ENCODE measurements at regions not wholly inside any gene's neighbourhood (a gene's known extent, or its start where the extent isn't known, plus 50 kb on each side); places are given as distances from the start of the nearest gene placed in this dataset.
"Not testable (repeated sequence)": the region's sequence is repeated elsewhere in the genome, so short reads cannot be mapped to it uniquely, and the experiment has no call there.

DNA sequence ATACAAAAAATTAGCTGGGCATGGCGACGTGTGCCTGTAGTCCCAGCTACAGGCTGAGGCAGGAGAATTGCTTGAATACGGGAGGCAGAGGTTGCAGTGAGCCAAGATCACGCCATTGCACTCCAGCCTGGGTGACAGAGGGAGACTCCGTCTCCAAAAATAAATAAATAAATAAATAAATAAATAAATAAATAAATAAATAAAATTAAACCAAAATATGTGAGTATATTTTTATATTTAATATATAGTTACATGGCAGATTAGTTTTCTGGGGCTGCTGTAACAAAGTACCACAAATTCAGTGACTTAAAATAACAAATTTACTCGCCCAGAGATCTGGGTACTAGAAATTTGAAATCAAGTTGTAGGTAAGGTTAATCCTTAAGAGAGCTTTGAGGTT lies 84.2 kb upstream of the ANXA10 start:
- H4K8ac ChIP-seq (ENCODE audit: extremely low read depth, insufficient read depth, low read length); H2BK5ac ChIP-seq (ENCODE audit: low read depth, low read length); H2AK5ac ChIP-seq (ENCODE audit: low read depth, low read length); CTCF ChIA-PET (ENCODE audit: partially characterized antibody); FAIRE-seq; H4K91ac ChIP-seq (replicated peaks; ENCODE audit: insufficient read length, low read length); H3K4me1 ChIP-seq (replicated peaks in 1 of 4; ENCODE audit: control insufficient read depth in 3 of 4, insufficient read depth in 4 of 4, low read length in 3 of 4); H3K4ac ChIP-seq (replicated peaks; ENCODE audit: insufficient read length, low read depth, low read length); H2BK120ac ChIP-seq (replicated peaks; ENCODE audit: low read depth, low read length); H3K14ac ChIP-seq (ENCODE audit: insufficient read length); H2BK15ac ChIP-seq (ENCODE audit: low read length); H3K23ac ChIP-seq (ENCODE audit: insufficient read length); H3K79me1 ChIP-seq (ENCODE audit: low read depth, low read length); H3K79me2 ChIP-seq (ENCODE audit: control insufficient read depth in 1 of 2, insufficient read depth in 2 of 2, low read length in 2 of 2); H3K23me2 ChIP-seq (ENCODE audit: low read depth, low read length); H3K4me2 ChIP-seq (ENCODE audit: insufficient read depth in 1 of 2, low read depth in 2 of 2, low read length in 2 of 2); H3K9me3 ChIP-seq (ENCODE audit: insufficient read depth in 2 of 2, low read depth in 1 of 2, low read length in 1 of 2); H3K9ac ChIP-seq (replicated peaks in 1 of 4; ENCODE audit: extremely low read depth in 1 of 4, low read depth in 3 of 4, low read length in 3 of 4); H3K36me3 ChIP-seq (ENCODE audit: control insufficient read depth in 2 of 4, insufficient read depth in 4 of 4, low read length in 3 of 4); H3K18ac ChIP-seq (ENCODE audit: extremely low read depth, low read length); H3K27ac ChIP-seq (ENCODE audit: low read depth, low read length); H3K27me3 ChIP-seq (replicated peaks in 1 of 4; ENCODE audit: control insufficient read depth in 3 of 4, extremely low read depth in 1 of 4, insufficient read depth in 3 of 4, low read length in 3 of 4); POLR2A ChIA-PET (ENCODE audit: partially characterized antibody); H2AFZ ChIP-seq (ENCODE audit: low read length); H2BK20ac ChIP-seq (ENCODE audit: low read length); H4K5ac ChIP-seq (ENCODE audit: insufficient read length, low read depth, low read length); H4K20me1 ChIP-seq (replicated peaks in 1 of 2; ENCODE audit: control insufficient read depth in 1 of 2, insufficient read depth in 2 of 2, low read length in 2 of 2); DNase-seq (ENCODE audit: low read depth in 1 of 2, low spot score in 2 of 2); H2BK12ac ChIP-seq (ENCODE audit: low read depth, low read length); H3K4me3 ChIP-seq (ENCODE audit: extremely low read depth in 1 of 4, insufficient read depth in 2 of 4, low read depth in 3 of 4, low read length in 4 of 4); H3K56ac ChIP-seq (replicated peaks; ENCODE audit: insufficient read length, low read depth, low read length): not testable (repeated sequence)
- 98% methylated on average over 6 of the region's 6 CpGs; no CpG with 5 or more reads in 1 of the 2 experiments for WGBS, 2 experiments (ENCODE audit: extremely low coverage in 1 of 2, insufficient coverage in 1 of 2, insufficient read length in 1 of 2, insufficient replicate concordance in 2 of 2, low coverage in 1 of 2, low lambda C conversion rate in 2 of 2, missing lambda C conversion rate in 1 of 2)
